GM21526 (cell line): ENCODE measurements at regions not wholly inside any gene's neighbourhood (a gene's known extent, or its start where the extent isn't known, plus 50 kb on each side); places are given as distances from the start of the nearest gene placed in this dataset.
A peak's percentile ranks its signal among the peaks of the same experiment; 100 is the strongest.
"Not testable (repeated sequence)": the region's sequence is repeated elsewhere in the genome, so short reads cannot be mapped to it uniquely, and the experiment has no call there.

ENCODE experiments used
- ATAC-seq: cut with Tn5 transposase; IDR thresholded peaks from one replicate; pipeline ENCODE4 v1.9.1; 2021; ENCODE audit warnings: moderate library complexity; ENCODE audit not compliant: unreplicated experiment, low FRiP score

- no peak for ATAC-seq
These were observed 173.8 kb upstream of the RASSF8 start for GRCh38 chr12:25784669-25785068.

GRCh38 chr12:25785134-25785533 lies 173.3 kb upstream of the RASSF8 start:
- no peak for ATAC-seq

DNA sequence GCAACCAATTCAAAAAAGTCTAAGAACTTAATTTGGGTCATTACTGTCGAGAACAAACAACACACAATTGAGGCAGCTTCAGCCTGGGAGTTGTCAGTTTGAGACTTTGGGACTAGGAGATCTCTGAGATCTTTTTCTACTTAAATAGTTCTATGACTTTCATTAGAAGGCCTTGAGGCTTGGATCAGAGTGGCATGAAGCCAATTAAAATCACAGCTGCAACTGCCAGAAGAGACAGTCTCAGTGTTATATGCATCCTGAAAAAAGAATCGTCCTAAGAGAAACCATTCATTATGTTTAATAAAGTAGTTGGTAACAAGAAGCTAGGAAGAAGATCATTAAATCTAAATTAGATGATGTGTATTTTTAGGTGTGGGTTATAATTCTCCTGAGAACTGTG lies 170.8 kb upstream of the RASSF8 start:
- ATAC-seq, result no peak

DNA sequence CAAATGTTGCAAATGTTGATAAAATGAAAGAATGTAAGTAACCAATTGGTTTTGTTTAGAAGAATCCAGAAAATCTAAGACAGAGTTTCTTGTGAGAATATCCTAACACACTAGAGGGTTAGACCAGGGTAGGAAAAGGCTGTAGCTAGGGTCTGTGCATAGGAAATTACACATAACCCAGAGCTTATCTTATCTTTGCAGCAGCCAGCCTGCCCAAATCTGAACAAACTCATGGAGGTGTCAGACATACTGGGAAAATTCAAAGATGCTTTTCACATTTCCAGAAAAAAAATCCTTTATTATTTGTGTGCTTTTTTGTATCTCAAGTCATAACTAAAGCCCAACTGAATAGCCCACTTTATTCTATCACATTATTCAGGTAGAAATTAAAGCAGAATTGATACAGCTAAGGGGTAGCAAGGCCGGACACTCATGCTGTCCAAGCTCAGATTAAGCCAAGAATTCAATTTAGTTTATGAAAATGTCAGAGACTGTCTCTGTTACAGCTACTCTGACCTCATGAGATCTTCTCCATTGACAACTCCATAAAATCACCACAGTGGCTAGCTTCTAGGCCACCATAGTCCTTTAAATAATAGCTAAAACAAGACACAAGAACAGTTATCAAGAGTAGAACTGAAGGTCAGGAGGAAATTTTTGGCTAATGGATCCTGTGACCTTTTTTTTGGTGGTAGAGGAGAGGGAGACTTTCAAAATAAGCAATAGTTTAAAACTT lies 169.6 kb upstream of the RASSF8 start:
- ATAC-seq, result no peak

DNA sequence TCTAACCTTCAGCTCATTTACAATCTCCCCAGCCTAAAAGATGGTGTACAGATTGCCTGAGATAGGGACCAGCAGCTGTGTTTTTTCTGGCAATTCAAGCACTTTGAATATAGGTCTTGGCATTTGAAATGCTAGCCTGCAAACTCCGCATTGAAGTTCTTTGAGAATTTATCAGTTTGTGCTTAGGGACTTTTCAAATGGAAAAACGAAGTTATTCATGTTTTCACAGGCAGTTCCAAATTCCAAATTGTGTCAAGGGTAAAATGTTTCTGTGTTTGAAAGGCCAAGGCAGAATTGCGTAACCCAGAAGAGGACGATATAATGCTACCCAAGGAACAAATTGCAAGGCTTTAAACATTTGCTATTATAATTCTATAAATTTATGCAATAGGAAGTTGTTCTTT lies 168.9 kb upstream of the RASSF8 start:
- no peak for ATAC-seq

GRCh38 chr12:25792031-25792430 lies 166.5 kb upstream of the RASSF8 start:
- no peak for ATAC-seq

DNA sequence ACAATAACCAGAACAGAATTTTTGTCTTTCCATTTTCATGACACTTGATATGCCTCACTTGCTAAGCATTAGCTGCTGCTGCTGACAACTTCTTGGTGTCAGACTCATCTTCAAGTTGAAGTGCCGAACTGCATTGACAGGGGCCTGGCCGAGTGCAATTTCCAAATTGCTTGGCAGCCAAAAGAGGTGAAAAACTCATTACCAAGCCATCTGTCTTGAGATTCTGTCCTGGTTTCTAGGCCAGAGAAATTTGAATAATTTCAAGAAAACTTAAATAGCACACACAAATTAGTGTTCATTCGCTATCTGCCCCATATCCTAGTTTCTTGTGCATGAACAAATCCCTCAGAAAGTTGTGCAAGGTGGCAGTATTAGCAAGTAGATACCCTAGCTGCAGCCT lies 165.3 kb upstream of the RASSF8 start:
- no peak for ATAC-seq

GRCh38 chr12:25794571-25794970 lies 163.9 kb upstream of the RASSF8 start:
- no peak for ATAC-seq

GRCh38 chr12:25796523-25797000 lies 161.9 kb upstream of the RASSF8 start:
- no peak for ATAC-seq

GRCh38 chr12:25797386-25797785 lies 161.1 kb upstream of the RASSF8 start:
- no peak for ATAC-seq

GRCh38 chr12:25797949-25798348 lies 160.5 kb upstream of the RASSF8 start:
- no peak for ATAC-seq

GRCh38 chr12:25800101-25800500 lies 158.4 kb upstream of the RASSF8 start:
- ATAC-seq, result no peak

GRCh38 chr12:25801734-25802133 lies 156.7 kb upstream of the RASSF8 start:
- no peak for ATAC-seq

DNA sequence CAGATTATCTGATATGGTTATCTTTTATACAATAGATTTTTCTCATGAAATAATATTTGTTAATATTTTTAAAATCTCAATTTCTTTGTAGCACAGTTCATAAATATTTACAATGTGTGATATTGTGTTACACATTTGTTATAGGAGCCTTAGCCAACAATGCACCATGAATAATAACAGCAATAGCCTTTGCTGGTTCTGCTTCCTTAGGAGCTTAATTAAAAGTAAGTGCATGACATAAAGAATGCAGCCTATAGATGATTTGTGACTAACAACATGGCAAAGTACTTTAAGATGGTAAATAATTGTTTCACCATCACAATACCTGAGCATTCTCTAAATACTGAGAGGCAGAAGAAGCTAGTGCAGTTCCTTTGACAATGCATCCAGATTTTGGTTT lies 156.3 kb upstream of the RASSF8 start:
- no peak for ATAC-seq

DNA sequence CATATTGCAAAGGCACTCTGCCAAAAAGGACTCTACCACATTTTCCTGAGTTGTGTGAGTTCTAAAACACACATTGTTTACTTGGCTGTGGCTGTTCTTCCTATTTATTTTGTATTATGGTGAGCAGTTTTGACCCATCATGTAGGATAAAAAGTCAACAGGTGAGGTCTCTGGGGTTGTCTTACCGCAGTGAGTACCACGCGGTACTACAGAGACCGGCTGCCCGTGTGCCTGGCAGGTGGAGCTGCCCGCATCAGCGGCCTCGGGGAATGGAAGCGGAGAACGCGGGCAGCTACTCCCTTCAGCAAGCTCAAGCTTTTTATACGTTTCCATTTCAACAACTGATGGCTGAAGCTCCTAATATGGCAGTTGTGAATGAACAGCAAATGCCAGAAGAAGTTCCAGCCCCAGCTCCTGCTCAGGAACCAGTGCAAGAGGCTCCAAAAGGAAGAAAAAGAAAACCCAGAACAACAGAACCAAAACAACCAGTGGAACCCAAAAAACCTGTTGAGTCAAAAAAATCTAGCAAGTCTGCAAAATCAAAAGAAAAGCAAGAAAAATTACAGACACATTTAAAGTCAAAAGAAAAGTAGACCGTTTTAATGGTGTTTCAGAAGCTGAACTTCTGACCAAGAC lies 155.3 kb upstream of the RASSF8 start:
- ATAC-seq, result not testable (repeated sequence)

- ATAC-seq, result not testable (repeated sequence)
These were observed 154.2 kb upstream of the RASSF8 start for GRCh38 chr12:25804286-25804685.

GRCh38 chr12:25806271-25806670 lies 152.2 kb upstream of the RASSF8 start:
- ATAC-seq, result no peak

- no peak for ATAC-seq
These were observed 149.9 kb upstream of the RASSF8 start for GRCh38 chr12:25808604-25809003.

- no peak for ATAC-seq
These were observed 147.8 kb upstream of the RASSF8 start for GRCh38 chr12:25810683-25811082.

DNA sequence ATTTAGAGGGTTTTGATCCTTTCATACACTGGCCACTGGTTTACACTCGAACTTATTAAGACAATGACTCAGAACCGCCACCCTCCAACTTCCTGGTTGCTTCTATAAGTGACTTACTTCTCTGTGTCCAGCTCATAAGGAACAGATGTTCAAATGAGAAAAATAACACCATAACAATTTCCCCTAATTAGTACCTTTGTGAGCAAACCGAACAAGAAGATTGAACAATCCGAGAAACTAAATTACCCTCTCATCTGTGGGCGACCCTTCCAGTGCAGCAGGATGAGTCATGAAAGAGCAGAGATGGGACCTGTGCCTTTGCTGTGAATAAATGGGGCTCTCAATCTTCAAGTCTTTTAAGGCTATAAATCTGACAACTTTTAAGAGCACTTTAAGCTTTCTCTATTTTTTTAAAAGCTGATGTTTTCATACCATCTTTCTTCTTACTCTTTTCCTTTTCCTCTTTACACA lies 146.8 kb upstream of the RASSF8 start:
- peak; percentile 59 for ATAC-seq

DNA sequence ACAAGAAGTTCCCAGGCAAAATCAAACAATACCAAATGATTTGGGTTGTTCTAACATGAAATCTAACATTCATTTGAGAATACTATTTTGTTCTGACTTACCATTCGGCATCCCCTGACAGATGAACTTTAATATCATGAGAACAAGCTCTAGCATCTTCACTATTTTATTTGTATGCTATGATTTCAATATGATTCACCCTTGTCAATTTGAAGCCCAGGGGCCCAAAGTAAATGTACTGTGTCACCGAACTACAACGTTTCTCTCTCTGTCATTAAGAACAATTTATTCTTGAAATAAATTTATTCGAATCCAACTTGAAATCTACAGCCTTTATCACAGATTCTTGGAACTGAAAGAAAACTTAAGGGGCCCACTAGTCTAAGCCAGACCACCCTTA lies 146.2 kb upstream of the RASSF8 start:
- ATAC-seq, result no peak

GRCh38 chr12:25813843-25814242 lies 144.6 kb upstream of the RASSF8 start:
- no peak for ATAC-seq
